GM21360 (cell line): ENCODE measurements at regions not wholly inside any gene's neighbourhood (a gene's known extent, or its start where the extent isn't known, plus 50 kb on each side); places are given as distances from the start of the nearest gene placed in this dataset.
A peak's percentile ranks its signal among the peaks of the same experiment; 100 is the strongest.
"Not testable (repeated sequence)": the region's sequence is repeated elsewhere in the genome, so short reads cannot be mapped to it uniquely, and the experiment has no call there.

Source experiments
- ATAC-seq: cut with Tn5 transposase; IDR thresholded peaks from one replicate; pipeline ENCODE4 v1.9.1; 2021; ENCODE audit warnings: mild to moderate bottlenecking, moderate library complexity; ENCODE audit not compliant: unreplicated experiment

DNA sequence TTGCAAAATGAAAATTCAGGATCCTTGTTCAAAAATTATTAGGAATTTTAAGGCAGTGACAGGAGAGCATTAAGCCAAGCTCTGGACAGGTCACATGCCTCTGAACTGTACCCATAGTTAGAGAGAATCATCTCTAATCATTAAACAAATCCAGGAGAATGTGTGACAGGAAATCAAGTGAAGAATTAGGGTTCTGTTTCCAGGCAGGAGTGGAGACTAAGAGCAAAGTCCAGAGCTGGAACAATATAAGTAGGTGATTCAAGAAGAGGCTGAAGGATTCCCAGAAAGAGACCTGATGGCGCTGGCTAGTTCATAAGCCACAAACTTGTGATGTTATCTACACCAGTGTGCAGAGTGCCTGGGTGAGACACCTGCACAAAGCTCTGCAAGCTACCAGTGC lies 104.6 kb upstream of the PRKG2 start:
- ATAC-seq, result no peak

GRCh38 chr4:81314897-81315470 lies 100.0 kb upstream of the PRKG2 start:
- ATAC-seq, result peak; percentile 22

DNA sequence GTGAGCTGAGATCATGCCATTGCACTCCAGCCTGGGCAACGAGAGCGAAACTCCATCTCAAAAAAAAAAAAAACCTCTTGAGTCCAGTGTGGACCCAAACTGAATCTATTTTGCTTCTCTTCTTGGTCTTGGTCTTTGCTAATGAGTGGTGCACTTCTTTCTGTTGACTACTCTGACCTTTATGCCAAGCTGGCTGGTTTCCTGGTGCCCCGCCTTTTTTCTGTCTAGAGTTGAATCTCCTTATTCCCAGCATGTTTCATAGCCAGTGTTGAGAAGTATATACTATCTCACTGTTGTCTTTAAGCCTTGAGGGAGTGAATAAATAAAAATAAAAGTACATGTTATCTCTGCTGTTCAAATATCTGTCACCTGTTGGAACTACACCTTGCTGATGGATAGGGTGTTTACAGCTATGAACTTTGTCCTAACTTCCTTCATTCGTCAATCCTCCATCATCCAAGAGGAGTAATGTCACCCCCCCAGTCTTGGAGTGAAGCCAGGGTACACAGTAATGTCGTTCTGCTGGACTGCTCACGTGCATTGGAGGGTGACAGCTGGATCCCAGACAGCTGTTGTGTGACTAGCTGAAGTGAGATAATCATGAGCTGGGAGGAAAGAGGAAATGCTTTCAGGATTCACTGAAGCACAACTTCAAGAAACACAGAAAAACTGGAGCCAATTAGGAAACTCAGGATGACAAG lies 99.3 kb upstream of the PRKG2 start:
- ATAC-seq, result peak; percentile 60

GRCh38 chr4:81307991-81308390 lies 93.0 kb upstream of the PRKG2 start:
- no peak for ATAC-seq

DNA sequence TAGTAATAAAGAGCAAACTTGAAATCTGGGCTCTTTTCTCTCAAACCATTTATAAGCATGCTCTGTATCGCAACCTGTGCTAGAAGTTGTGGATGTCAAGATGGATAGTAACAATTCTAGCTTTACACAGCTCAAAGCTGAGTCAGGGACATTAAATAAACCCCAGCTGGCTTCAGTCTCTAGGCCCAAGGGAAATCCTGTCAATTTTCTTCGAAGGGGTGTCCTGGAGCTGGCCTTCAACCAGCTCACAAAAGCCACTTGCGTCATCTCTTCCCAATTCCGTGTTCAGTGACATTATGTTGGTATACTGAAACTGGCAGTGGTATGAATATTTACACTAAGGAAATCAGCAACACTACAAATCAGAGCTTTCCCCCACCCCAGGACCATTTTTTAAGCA lies 89.8 kb upstream of the PRKG2 start:
- ATAC-seq, result no peak

DNA sequence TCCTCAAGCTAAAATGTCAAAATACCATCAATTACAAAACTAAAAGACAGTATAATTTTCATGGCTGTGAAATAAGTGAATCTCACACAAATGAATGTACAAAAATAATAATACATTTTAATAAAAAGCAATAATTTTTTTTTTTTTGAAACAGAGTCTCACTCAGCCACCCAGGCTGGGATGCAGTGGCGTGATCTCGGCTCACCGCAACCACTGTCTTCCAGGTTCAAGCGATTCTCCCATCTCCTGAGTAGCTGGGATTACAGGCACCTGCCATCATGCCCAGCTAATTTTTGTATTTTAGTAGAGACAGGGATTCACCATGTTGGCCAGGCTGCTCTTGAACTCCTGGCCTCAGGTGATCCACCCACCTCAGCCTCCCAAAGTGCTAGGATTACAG lies 85.3 kb upstream of the PRKG2 start:
- ATAC-seq, result not testable (repeated sequence)

- no peak for ATAC-seq
These were observed 75.8 kb upstream of the PRKG2 start for GRCh38 chr4:81290813-81291212.

- ATAC-seq, result no peak
These were observed 72.1 kb upstream of the PRKG2 start for GRCh38 chr4:81287101-81287500.

GRCh38 chr4:81282131-81282530 lies 67.1 kb upstream of the PRKG2 start:
- no peak for ATAC-seq

- no peak for ATAC-seq
These were observed 59.4 kb upstream of the PRKG2 start for GRCh38 chr4:81274460-81274859.

- ATAC-seq, result no peak
These were observed 57.6 kb upstream of the PRKG2 start for GRCh38 chr4:81272671-81273070.
